Activated CD4-positive, alpha-beta T cell treated with anti-CD3 and anti-CD28 coated beads, Interleukin-2, amount 50 U/mL, for 16 hours (primary cell): ENCODE measurements at regions not wholly inside any gene's neighbourhood (a gene's known extent, or its start where the extent isn't known, plus 50 kb on each side); places are given as distances from the start of the nearest gene placed in this dataset.

Source experiments
- DNase-seq: peaks from one replicate; pipeline ENCODE4 v3.0.0-alpha.2; 2020

- no peak for DNase-seq
These were observed 446.5 kb downstream of the TLE1 start for GRCh38 chr9:81242866-81243265.

GRCh38 chr9:81239388-81239787 is 450.0 kb downstream of the TLE1 start:
- no peak for DNase-seq

- DNase-seq = no peak
These were observed 451.6 kb downstream of the TLE1 start for GRCh38 chr9:81237565-81238231.

GRCh38 chr9:81234924-81235610 is 454.3 kb downstream of the TLE1 start:
- no peak for DNase-seq

GRCh38 chr9:81231011-81231410 is 458.3 kb downstream of the TLE1 start:
- no peak for DNase-seq

GRCh38 chr9:81227507-81228245 is 461.7 kb downstream of the TLE1 start:
- no peak for DNase-seq

GRCh38 chr9:81225596-81225995 is 463.8 kb downstream of the TLE1 start:
- no peak for DNase-seq

GRCh38 chr9:81224166-81225081 is 464.9 kb downstream of the TLE1 start:
- no peak for DNase-seq

GRCh38 chr9:81214975-81215374 is 474.4 kb downstream of the TLE1 start:
- DNase-seq = no peak

- DNase-seq = no peak
These were observed 475.9 kb downstream of the TLE1 start for GRCh38 chr9:81213456-81213855.

GRCh38 chr9:81211741-81212140 is 477.6 kb downstream of the TLE1 start:
- no peak for DNase-seq

GRCh38 chr9:81207651-81208050 is 481.7 kb downstream of the TLE1 start:
- no peak for DNase-seq

GRCh38 chr9:81202292-81202691 is 487.1 kb downstream of the TLE1 start:
- no peak for DNase-seq

GRCh38 chr9:81195206-81195605 is 494.1 kb downstream of the TLE1 start:
- DNase-seq = no peak

- no peak for DNase-seq
These were observed 495.7 kb downstream of the TLE1 start for GRCh38 chr9:81193362-81194339.

GRCh38 chr9:81191222-81191621 is 498.1 kb downstream of the TLE1 start:
- no peak for DNase-seq

- no peak for DNase-seq
These were observed 498.7 kb downstream of the TLE1 start for GRCh38 chr9:81190659-81191058.

- DNase-seq = no peak
These were observed 505.6 kb downstream of the TLE1 start for GRCh38 chr9:81183761-81184160.

- DNase-seq = no peak
These were observed 506.9 kb downstream of the TLE1 start for GRCh38 chr9:81182431-81182830.

- no peak for DNase-seq
These were observed 515.3 kb downstream of the TLE1 start for GRCh38 chr9:81174023-81174422.

- DNase-seq = no peak
These were observed 517.7 kb downstream of the TLE1 start for GRCh38 chr9:81171689-81172088.

- DNase-seq = no peak
These were observed 527.0 kb downstream of the TLE1 start for GRCh38 chr9:81162361-81162760.
